Motor neuron (in vitro differentiated cells): ENCODE measurements at regions not wholly inside any gene's neighbourhood (a gene's known extent, or its start where the extent isn't known, plus 50 kb on each side); places are given as distances from the start of the nearest gene placed in this dataset.
A peak's percentile ranks its signal among the peaks of the same experiment; 100 is the strongest.
"Not testable (repeated sequence)": the region's sequence is repeated elsewhere in the genome, so short reads cannot be mapped to it uniquely, and the experiment has no call there.

Experiments
- ATAC-seq, 8 experiments: fragments of 200-7000 bp; cut with Tn5 transposase; replicated peaks in 6 of 8; 2 replicates each; pipeline ENCODE4 v1.8.0; 2021; ENCODE audit warnings: mild to moderate bottlenecking in 8 of 8, moderate library complexity in 8 of 8
- H3K27ac ChIP-seq, 2 donors: fragments of 250-450 bp; sonication (Bioruptor Pico); 2 replicates each; pipeline ENCODE4 v1.9.0; 2021; ENCODE audit warnings: antibody characterized with exemption in 2 of 2, mild to moderate bottlenecking in 2 of 2, moderate library complexity in 1 of 2
- H3K4me1 ChIP-seq, 2 donors: fragments of 250-450 bp; sonication (Bioruptor Pico); replicated peaks in 1 of 2; 2 replicates each; pipeline ENCODE4 v1.6.1; 2021; ENCODE audit warnings: antibody characterized with exemption in 2 of 2, mild to moderate bottlenecking in 2 of 2, moderate library complexity in 1 of 2
- H3K4me3 ChIP-seq, 5 donors: fragments of 250-450 bp; sonication (Bioruptor Pico); 2 replicates each; pipeline ENCODE4 v1.9.0; 2021; ENCODE audit warnings: antibody characterized with exemption in 5 of 5, mild to moderate bottlenecking in 5 of 5, moderate library complexity in 4 of 5
- WGBS, 10 experiments: fragments of 450-650 bp; shearing (Covaris generic); methylation state at CpG; one replicate each; pipeline ENCODE4 v1.0.0; 2022; 5-methylcytosine and 5-hydroxymethylcytosine counted together
- in situ Hi-C, 9 experiments: fragments of 400-800 bp; cut with MboI; loops; one replicate each; pipeline ENCODE4 v1.15.0; 2021; ENCODE audit warnings: low sequenced_read_pairs in 9 of 9, low pct_unique_long_range_greater_than_20kb in 2 of 9; ENCODE audit not compliant: unreplicated experiment in 9 of 9

DNA sequence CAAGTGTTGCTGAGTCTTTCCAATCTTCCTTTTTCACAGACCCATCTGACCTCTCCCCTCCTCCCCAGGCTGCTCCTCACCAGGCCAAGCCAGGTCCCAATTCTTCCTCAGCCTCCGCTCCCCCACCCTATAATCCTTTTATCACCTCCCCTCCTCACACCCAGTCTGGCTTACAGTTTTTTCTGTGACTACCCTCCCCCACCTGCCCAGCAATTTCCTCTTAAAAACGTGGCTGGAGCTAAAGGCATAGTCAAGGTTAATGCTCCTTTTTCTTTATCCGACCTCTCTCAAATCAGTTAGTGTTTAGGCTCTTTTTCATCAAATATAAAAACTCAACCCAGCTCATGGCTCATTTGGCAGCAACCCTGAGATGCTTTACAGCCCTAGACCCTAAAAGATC is 270.9 kb downstream of the NUF2 start:
- in situ Hi-C loops, H3K27ac ChIP-seq, H3K4me1 ChIP-seq, H3K4me3 ChIP-seq, ATAC-seq: not testable (repeated sequence)
- WGBS, 10 experiments = 80% methylated on average over 2 of the region's 3 CpGs; no CpG with 5 or more reads in 8 of the 10 experiments

DNA sequence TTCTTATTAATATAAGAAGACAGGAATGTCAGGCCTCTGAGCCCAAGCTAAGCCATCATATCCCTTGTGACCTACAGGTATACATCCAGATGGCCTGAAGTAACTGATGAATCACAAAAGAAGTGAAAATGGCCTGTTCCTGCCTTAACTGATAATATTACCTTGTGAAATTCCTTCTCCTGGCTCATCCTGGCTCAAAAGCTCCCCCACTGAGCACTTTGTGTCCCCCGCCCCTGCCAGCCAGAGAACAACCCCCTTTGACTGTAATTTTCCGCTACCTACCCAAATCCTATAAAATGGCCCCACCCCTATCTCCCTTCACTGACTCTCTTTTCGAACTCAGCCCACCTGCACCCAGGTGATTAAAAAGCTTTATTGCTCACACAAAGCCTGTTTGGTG is 274.4 kb downstream of the NUF2 start:
- H3K4me1 ChIP-seq, H3K4me3 ChIP-seq, ATAC-seq, in situ Hi-C loops, H3K27ac ChIP-seq: not testable (repeated sequence)
- 80 to 89% methylated on average over 3 of the region's 3 CpGs; no CpG with 5 or more reads in 8 of the 10 experiments for WGBS, 10 experiments

DNA sequence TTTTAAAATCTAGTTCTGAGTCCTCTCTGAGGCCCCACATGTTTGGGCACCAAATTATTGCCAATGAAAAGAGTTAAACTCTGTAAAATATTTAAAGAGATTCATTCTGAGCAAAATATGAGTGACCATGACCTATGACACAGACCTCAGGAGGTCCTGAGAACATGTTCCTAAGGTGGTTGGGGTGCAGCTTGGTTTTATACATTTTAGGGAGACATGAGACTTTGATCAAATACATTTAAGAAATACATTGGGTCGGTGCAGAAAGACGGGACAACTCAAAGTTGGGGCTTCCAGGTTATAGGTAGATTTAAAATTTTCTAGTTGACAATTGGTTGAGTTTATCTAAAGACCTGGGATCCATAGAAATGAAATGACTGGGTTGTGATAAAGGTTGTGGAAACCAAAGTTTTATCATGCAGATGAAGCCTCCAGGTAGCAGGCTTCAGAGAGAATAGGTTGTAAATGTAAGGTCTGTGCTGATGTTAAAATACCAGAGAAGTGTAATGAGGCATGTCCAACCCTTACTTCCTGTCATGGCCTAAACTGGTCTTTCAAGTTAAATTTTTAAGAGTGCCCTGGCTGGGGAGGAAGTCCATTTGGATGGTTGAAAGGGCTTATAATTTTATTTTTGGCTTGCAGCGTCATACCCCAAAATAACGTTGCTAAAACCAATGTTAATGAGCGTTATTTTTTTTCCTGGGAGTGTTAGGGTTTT is 274.9 kb downstream of the NUF2 start:
- no peaks in the 10 kb centered on the region for H3K4me1 ChIP-seq
- H3K27ac ChIP-seq = no peak overlapping the region
- in situ Hi-C loops = no loop called here
- no peak overlapping the region for H3K4me3 ChIP-seq
- 0 to 73% (median 36%) methylated on average over 1 to 5 of the region's 5 CpGs; no CpG with 5 or more reads in 1 of the 10 experiments for WGBS, 10 experiments
- no peak for ATAC-seq

DNA sequence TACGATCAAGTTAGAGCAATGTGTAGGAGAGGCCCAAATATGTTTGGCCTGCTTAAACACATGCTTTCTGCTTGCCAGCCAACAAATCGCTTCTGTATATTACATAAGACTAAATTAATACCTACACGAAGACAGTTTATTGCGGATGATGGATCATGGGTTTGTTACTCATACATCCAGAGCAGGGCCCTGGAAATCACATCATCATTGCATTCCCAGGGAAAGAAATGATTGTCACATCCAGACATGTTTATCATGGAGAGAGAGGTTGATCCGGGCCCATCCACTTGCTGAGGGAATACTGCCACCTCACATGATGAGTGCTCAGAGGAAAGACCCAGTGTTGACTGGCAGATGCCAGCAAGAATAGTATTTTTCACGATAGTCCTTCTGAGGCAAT is 282.6 kb downstream of the NUF2 start:
- in situ Hi-C loops = no loop called here

DNA sequence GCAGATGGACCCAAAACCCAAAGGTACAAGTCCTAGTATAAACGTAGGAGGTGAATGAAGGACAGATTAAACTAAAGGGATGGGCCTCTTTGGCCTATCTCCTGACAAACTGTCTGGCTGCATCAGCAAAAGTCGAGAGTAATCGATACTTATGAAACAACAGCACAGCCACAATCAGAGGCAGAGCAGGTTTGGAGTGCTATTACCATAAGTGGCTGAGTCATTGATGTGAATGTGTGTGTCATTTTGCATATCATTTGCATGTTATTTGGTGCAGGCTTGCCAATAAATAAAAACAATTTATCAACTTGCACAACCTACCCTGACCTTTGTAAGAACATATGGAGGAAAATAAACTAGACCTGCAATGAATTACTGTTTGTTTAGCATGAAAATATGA is 283.1 kb downstream of the NUF2 start:
- ATAC-seq = peak in 3 of 8 experiments; percentile 73 to 98 (median 95)
- Histone ChIP-seq H3K4me1 (peaks cover 0 to 18% of the 10 kb centered on the region in 2 donors), H3K4me3 (no peak overlapping the region), H3K27ac (no peak overlapping the region)
- in situ Hi-C loops = no loop called here
- WGBS, 10 experiments = 0 to 88% (median 73%) methylated on average over 1 to 3 of the region's 3 CpGs; no CpG with 5 or more reads in 3 of the 10 experiments

More for the DNA sequence above, 282.6 kb downstream of the NUF2 start:
- H3K4me3 ChIP-seq = no peak overlapping the region
- ATAC-seq = peak in 5 of 8 experiments; percentile 89 to 96 (median 93)
- WGBS, 10 experiments = 61 to 100% (median 78%) methylated on average over 2 to 6 of the region's 6 CpGs
- H3K27ac ChIP-seq = no peak overlapping the region
- H3K4me1 ChIP-seq = peaks cover 0 to 18% of the 10 kb centered on the region in 2 donors

DNA sequence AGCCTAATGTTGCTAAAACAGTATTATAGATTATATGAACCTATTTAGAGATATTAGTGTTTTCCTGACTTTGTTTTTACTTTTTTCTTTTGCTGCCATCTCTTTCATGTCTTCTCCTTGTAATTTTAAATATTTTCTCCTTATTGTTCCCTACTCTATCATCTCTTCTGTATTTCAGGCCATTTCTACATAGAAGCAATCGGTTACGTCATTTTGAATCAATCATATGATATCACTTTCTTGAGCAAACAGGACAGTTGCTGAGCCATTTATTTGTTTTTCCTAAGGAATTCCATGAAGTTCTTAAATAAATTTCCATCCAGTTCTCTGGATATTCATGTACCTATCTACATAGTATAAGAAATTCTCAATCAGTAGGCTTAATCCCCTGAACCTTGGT is 287.2 kb downstream of the NUF2 start:
- peak in 1 of 8 experiments; percentile 54 for ATAC-seq
- no peak overlapping the region for H3K4me3 ChIP-seq
- no peak overlapping the region for H3K27ac ChIP-seq
- 60 to 100% (median 94%) methylated on average over 1 to 2 of the region's 2 CpGs for WGBS, 10 experiments
- peaks cover 13 to 24% of the 10 kb centered on the region in 2 donors for H3K4me1 ChIP-seq
- in situ Hi-C loops = no loop called here

DNA sequence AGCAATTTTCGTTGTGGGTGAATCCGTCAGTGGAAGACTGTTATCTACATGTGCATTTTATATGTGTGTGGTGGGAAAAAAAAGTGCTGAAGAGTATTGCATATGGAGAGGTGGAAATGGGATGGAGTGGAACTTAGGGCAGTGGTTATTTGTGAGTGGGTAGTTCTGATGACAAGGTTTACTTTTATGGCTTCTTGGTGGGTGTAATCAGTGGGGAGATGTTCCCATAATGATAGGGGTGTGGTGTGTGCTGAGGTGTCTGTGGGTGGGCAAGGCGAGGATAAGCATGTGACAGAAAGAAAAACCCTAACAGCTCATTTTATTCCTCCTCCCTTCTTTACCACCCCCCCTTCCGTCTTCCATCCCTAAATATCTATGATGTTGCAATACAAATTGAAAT is 288.1 kb downstream of the NUF2 start:
- no peak overlapping the region for H3K27ac ChIP-seq
- no peak overlapping the region for H3K4me3 ChIP-seq
- H3K4me1 ChIP-seq = peaks cover 13 to 19% of the 10 kb centered on the region in 2 donors
- in situ Hi-C loops = no loop called here
- ATAC-seq = peak in 1 of 8 experiments; percentile 20
- 0 to 72% (median 20%) methylated on average over 1 to 4 of the region's 4 CpGs for WGBS, 10 experiments

DNA sequence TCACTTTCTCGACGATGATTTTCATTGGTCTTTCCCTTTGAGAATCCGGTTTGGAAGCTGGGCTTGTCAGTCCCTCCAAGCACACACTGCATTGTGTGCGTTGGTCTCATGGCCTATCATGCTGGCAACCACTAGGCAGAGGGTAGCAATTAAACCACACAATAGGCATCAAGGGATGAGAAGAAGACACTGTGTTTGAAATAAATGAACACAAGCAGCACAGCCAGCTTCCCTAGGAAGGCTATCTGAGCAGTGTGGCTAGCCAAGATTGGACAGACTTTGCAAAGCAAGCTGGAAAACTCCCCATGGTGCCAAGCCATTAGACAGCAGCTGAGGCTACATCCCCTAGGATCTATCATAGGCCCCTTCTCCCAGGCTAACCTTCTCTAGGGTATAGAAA is 288.7 kb downstream of the NUF2 start:
- ATAC-seq = no peak
- WGBS, 10 experiments = 10 to 100% (median 80%) methylated on average over 1 to 4 of the region's 4 CpGs; no CpG with 5 or more reads in 2 of the 10 experiments
- in situ Hi-C loops = no loop called here
- Histone ChIP-seq H3K4me3 (no peak overlapping the region), H3K27ac (no peak overlapping the region), H3K4me1 (peaks cover 13 to 19% of the 10 kb centered on the region in 2 donors)

DNA sequence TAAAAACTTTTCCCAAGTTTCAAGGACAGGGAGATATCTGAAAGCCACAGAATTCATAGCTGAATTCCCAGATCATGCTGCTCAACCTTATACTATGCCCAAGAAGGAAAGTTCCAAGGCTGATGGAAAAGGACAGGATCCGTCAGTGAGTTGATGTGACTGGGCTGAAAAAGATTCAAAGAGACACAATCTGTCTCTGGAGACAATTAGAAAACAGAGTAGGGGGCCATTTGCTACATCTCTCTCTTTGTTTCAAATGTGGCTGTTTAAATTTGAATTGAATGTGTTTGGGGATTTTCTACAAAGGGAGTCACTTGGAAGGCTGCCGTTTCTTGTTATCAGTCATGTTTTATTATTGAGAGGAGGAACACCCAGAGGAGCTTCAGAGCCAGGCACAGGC is 292.6 kb downstream of the NUF2 start:
- H3K4me1 ChIP-seq = peaks cover 10 to 13% of the 10 kb centered on the region in 2 donors
- no peak overlapping the region for H3K4me3 ChIP-seq
- ATAC-seq = no peak
- WGBS, 10 experiments = 0 to 81% (median 23%) methylated on average over 1 to 2 of the region's 2 CpGs; no CpG with 5 or more reads in 2 of the 10 experiments
- in situ Hi-C loops = no loop called here
- H3K27ac ChIP-seq = no peak overlapping the region

DNA sequence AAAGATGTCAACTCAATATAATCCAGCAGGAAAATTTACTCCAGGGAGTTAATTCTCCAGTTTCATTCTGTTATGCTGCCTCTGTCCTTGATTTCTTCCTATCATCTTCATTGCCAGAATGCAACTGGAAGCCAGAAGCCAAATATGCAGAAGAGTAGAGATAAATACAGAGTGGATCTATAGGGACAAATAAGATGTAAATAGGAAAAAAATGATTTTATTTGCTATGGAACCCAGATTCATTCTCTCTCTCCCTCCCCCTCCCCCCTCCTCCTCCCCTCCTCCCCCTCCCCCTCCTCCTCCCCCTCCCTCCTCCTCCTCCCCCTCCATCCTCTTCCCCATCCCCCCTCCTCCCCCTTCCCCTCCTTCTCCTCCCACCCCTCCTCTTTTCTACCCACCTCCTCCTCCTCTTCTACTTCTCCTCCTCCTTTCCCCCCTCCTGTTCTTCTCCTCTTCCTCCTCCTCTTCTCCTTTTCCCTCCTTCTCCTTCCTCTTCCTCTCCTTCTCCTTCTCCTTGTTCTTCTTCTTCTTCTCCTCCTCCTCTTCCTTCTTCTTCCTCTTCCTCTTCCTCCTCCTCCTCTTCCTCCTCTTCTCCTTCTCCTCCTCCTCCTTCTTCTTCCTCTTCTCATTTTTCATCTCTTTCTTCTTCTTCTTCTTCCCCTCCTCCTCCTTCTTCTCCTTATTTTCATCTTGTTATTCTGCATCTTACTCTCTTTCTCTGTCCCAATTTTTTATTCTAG is 306.4 kb downstream of the NUF2 start:
- Histone ChIP-seq H3K4me1 (no peaks in the 10 kb centered on the region), H3K4me3 (no peak overlapping the region)
- in situ Hi-C loops = no loop called here

DNA sequence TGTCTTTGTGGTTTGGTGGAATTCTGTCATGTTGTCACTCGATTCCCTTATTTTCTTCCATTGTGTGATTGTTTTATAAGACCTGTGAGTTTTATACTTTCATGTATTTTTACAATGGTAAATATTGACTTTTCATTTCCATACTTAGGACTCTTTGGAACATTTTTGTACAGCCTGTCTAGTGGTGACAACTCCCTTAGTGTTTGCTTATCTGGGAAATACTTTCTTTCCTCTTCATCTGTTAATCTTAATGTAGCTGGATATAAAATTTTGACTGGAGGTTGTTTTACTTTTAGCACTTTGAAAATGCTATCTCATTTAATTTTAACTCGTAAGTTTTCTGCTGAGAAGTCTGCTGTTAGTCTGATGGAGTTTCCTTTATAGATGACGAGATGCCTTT is 310.5 kb downstream of the NUF2 start:
- in situ Hi-C loops = no loop called here
- WGBS, 10 experiments = 7 to 93% (median 76%) methylated on average over 1 to 3 of the region's 3 CpGs
- no peak for ATAC-seq
- Histone ChIP-seq H3K4me3 (no peak overlapping the region), H3K4me1 (no peaks in the 10 kb centered on the region), H3K27ac (no peak overlapping the region)

More for the DNA sequence above, 306.4 kb downstream of the NUF2 start:
- no peak overlapping the region for H3K27ac ChIP-seq
- no peak for ATAC-seq

DNA sequence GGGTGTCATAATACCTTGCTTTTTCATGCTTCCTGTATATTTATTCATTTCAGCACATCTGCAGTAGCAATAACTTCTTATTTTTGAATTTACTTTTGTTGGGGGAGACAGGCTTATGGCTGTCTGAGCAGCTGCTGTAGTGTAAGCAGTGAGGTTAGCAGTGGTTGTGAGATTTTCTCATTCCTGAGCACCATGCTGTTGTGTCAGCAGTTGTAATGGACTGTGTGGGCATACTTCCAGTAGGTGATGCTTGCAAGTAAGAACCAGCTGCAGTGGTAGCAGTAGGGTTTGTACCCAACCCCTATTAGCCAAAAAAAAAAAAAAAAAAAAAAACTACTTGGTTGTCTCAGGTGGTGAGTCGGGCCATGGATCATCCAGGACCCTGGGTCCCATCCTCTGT is 311.6 kb downstream of the NUF2 start:
- H3K27ac ChIP-seq = no peak overlapping the region
- H3K4me3 ChIP-seq = no peak overlapping the region
- WGBS, 10 experiments = 20 to 90% (median 88%) methylated on average over 1 of the region's 1 CpG; no CpG with 5 or more reads in 7 of the 10 experiments
- in situ Hi-C loops = no loop called here
- H3K4me1 ChIP-seq = no peaks in the 10 kb centered on the region
- ATAC-seq = no peak

DNA sequence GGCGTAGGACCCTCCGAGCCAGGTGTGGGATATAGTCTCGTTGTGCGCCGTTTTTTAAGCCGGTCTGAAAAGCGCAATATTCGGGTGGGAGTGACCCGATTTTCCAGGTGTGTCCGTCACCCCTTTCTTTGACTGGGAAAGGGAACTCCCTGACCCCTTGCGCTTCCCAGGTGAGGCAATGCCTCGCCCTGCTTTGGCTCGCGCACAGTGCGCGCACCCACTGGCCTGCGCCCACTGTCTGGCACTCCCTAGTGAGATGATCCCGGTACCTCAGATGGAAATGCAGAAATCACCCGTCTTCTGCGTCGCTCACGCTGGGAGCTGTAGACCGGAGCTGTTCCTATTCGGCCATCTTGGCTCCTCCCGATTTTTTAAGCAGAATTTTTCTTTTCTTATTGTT is 323.9 kb downstream of the NUF2 start:
- H3K4me1 ChIP-seq, H3K4me3 ChIP-seq, in situ Hi-C loops, H3K27ac ChIP-seq, ATAC-seq: not testable (repeated sequence)
- WGBS, 10 experiments = 57 to 100% (median 85%) methylated on average over 1 to 6 of the region's 25 CpGs; no CpG with 5 or more reads in 2 of the 10 experiments
